Fibroblast of lung (primary cell): ENCODE measurements at regions not wholly inside any gene's neighbourhood (a gene's known extent, or its start where the extent isn't known, plus 50 kb on each side); places are given as distances from the start of the nearest gene placed in this dataset.

Experiments used
- DNase-seq, 2 donors: peaks; one replicate each; pipeline versions ENCODE4 v3.0.0 to v3.0.0-alpha.2; 2010; ENCODE audit warnings: low read depth in 2 of 2
- H2AFZ ChIP-seq: 2 replicates; pipeline ENCODE4 v1.5.1; 2012; ENCODE audit warnings: low read length, control low read depth, inconsistent platforms
- H3K27ac ChIP-seq: 2 replicates; pipeline ENCODE4 v1.5.1; 2011; ENCODE audit warnings: low read length, control low read depth; ENCODE audit not compliant: insufficient read depth
- H3K27me3 ChIP-seq: 2 replicates; pipeline ENCODE4 v1.5.1; 2011; ENCODE audit warnings: mild to moderate bottlenecking, low read length; ENCODE audit not compliant: control insufficient read depth, insufficient read depth
- H3K36me3 ChIP-seq: 2 replicates; pipeline ENCODE4 v1.5.1; 2011; ENCODE audit warnings: low read length; ENCODE audit not compliant: control insufficient read depth, insufficient read depth
- H3K4me1 ChIP-seq: 2 replicates; pipeline ENCODE4 v1.5.1; 2011; ENCODE audit warnings: low read length; ENCODE audit not compliant: control insufficient read depth, insufficient read depth; ENCODE audit errors: extremely low read depth
- H3K4me2 ChIP-seq: 2 replicates; pipeline ENCODE4 v1.5.1; 2011; ENCODE audit warnings: low read length, control low read depth; ENCODE audit not compliant: insufficient read depth; ENCODE audit errors: extremely low read depth
- H3K4me3 ChIP-seq, 4 experiments: fragments of 200-600 bp in 1 of 4; sonication (generic) in 1 of 4; replicated peaks in 1 of 4; 2 replicates each; pipeline ENCODE4 v1.5.1; 2011 to 2016; ENCODE audit warnings: low read length in 4 of 4, low read depth in 3 of 4, mild to moderate bottlenecking in 3 of 4, control low read depth in 2 of 4, inconsistent platforms in 1 of 4, mixed read lengths in 1 of 4; ENCODE audit not compliant: insufficient read depth in 1 of 4; ENCODE audit errors: control extremely low read depth in 1 of 4
- H3K79me2 ChIP-seq: 2 replicates; pipeline ENCODE4 v1.5.1; 2012; ENCODE audit warnings: mild to moderate bottlenecking, low read length, inconsistent platforms; ENCODE audit not compliant: control insufficient read depth, insufficient read depth
- H3K9ac ChIP-seq: 2 replicates; pipeline ENCODE4 v1.5.1; 2011; ENCODE audit warnings: mild to moderate bottlenecking, low read length, control low read depth; ENCODE audit not compliant: insufficient read depth
- H3K9me3 ChIP-seq: 2 replicates; pipeline ENCODE4 v1.5.1; 2012; ENCODE audit warnings: low read depth, low read length; ENCODE audit not compliant: control insufficient read depth, insufficient read depth
- H4K20me1 ChIP-seq: 2 replicates; pipeline ENCODE4 v1.5.1; 2011; ENCODE audit warnings: low read length; ENCODE audit not compliant: control insufficient read depth, insufficient read depth; ENCODE audit errors: extremely low read depth
- CTCF ChIP-seq, 2 donors: IDR thresholded peaks in 1 of 2; conservative IDR thresholded peaks in 1 of 2; 1 replicate in 1 of 2; 2 replicates in 1 of 2; pipeline ENCODE4 v1.5.1; 2011 to 2012; ENCODE audit warnings: low read length in 2 of 2, control low read depth in 1 of 2, inconsistent platforms in 1 of 2, low read depth in 1 of 2, mild to moderate bottlenecking in 1 of 2
- EZH2 ChIP-seq: IDR thresholded peaks from 2 replicates; pipeline ENCODE4 v1.5.1; 2012; ENCODE audit warnings: low read length, control low read depth, mild to moderate bottlenecking; ENCODE audit errors: missing control alignments

- Histone ChIP-seq H3K4me1 (no peaks in the 10 kb centered on the region), H3K36me3 (no peaks in the 10 kb centered on the region), H3K4me3 (no peak overlapping the region), H3K27ac (no peak overlapping the region), H3K9ac (no peak overlapping the region), H2AFZ (no peak overlapping the region), H3K9me3 (no peaks in the 10 kb centered on the region), H3K4me2 (no peak overlapping the region), H3K79me2 (no peaks in the 10 kb centered on the region), H3K27me3 (peaks cover 2% of the 10 kb centered on the region), H4K20me1 (no peaks in the 10 kb centered on the region)
- TF ChIP-seq EZH2 = no peak
- TF ChIP-seq CTCF (conservative IDR thresholded peaks at IDR 0.05 in 1 of 2, IDR thresholded peaks at IDR 0.05 in 1 of 2; ENCODE audit: low read depth in 1 of 2, low read length in 2 of 2) = no peak
- peak; percentile 58 to 60 for DNase-seq
These were observed 74.6 kb upstream of the TAB2 start for GRCh38 chr6:149242883-149243282.

- no peaks in the 10 kb centered on the region for H4K20me1 ChIP-seq
- no peak for DNase-seq
- no peaks in the 10 kb centered on the region for H3K27me3 ChIP-seq
- no peaks in the 10 kb centered on the region for H3K79me2 ChIP-seq
- no peaks in the 10 kb centered on the region for H3K36me3 ChIP-seq
- no peak overlapping the region for H3K9ac ChIP-seq
- H3K4me2 ChIP-seq = no peak overlapping the region
- H2AFZ ChIP-seq = no peak overlapping the region
- no peaks in the 10 kb centered on the region for H3K9me3 ChIP-seq
- H3K27ac ChIP-seq = no peak overlapping the region
- H3K4me3 ChIP-seq = no peak overlapping the region
- H3K4me1 ChIP-seq = no peaks in the 10 kb centered on the region
- no peak for TF ChIP-seq CTCF (conservative IDR thresholded peaks at IDR 0.05 in 1 of 2, IDR thresholded peaks at IDR 0.05 in 1 of 2; ENCODE audit: low read depth in 1 of 2, low read length in 2 of 2)
- TF ChIP-seq EZH2 = no peak
These were observed 73.4 kb upstream of the TAB2 start for GRCh38 chr6:149244105-149244504.

- Histone ChIP-seq H4K20me1 (no peaks in the 10 kb centered on the region), H3K4me3 (no peak overlapping the region), H3K79me2 (no peaks in the 10 kb centered on the region), H3K4me2 (no peak overlapping the region), H3K4me1 (no peaks in the 10 kb centered on the region), H3K9ac (no peak overlapping the region), H3K9me3 (no peaks in the 10 kb centered on the region), H2AFZ (no peak overlapping the region), H3K36me3 (no peaks in the 10 kb centered on the region), H3K27ac (no peak overlapping the region), H3K27me3 (no peaks in the 10 kb centered on the region)
- DNase-seq = no peak
- TF ChIP-seq CTCF (conservative IDR thresholded peaks at IDR 0.05 in 1 of 2, IDR thresholded peaks at IDR 0.05 in 1 of 2; ENCODE audit: low read depth in 1 of 2, low read length in 2 of 2) (no peak), EZH2 (no peak)
These were observed 70.7 kb upstream of the TAB2 start for GRCh38 chr6:149246691-149247384.
